Posterior vena cava (tissue), 2 donors: ENCODE measurements at regions not wholly inside any gene's neighbourhood (a gene's known extent, or its start where the extent isn't known, plus 50 kb on each side); places are given as distances from the start of the nearest gene placed in this dataset.
"Not testable (repeated sequence)": the region's sequence is repeated elsewhere in the genome, so short reads cannot be mapped to it uniquely, and the experiment has no call there.

ENCODE experiments used
- DNase-seq: peaks from one replicate; pipeline ENCODE4 v3.0.0-alpha.2; 2020; ENCODE audit warnings: low spot score
- intact Hi-C, 2 donors: fragments of 100-400 bp; cut with DNase I; formaldehyde crosslinking; loops; one replicate each; pipeline versions ENCODE4 v1.14.1 to v1.14.2; 2022 to 2023
- donor health status: DM: yes; HTN: yes; CAD: no.
- donor health status: DM: yes; HTN: yes; CAD: no.

DNA sequence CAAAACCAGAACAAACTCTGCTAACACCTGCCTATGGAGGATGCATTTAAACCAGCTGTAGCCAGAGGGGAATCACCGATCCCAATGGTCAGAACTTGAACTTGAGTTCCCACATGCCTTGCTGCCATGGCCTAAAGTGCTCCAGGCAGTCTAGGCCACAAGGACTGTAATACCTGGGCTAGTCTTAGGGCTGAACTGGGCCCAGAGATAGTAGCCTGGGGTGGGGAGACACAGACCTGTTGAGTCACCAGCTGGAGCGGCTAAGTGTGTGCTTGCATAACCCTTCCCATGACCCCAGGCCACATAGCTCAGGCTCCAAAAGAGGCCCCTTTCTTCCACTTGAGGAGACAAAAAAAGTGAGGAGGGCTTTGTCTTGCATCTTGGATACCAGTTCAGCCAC lies 515.0 kb upstream of the DDX18 start:
- no peak for DNase-seq
- intact Hi-C loops = no loop called here

- DNase-seq = no peak
- intact Hi-C loops = no loop called here
Measured at GRCh38 chr2:117308861-117309770, 505.4 kb upstream of the DDX18 start.

DNA sequence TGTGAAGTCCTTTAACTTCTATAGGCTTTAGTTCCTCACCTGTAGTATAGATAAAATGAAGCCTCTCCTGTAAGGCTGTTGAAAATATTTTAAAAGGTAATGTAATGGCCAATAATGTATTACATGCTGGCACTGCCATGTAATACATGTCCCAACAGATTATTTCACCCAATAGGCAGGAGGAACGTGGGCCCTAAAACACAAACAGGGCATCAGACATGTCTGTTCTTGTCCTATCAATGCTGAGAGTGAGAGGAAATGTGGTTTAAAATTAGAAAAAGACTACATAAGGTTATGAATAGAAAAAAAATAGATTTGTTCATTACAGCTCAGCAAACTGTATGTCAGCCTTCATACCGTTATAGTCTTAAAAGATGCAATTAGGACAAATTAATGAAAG lies 492.7 kb upstream of the DDX18 start:
- no peak for DNase-seq
- intact Hi-C loops = no loop called here

GRCh38 chr2:117323331-117323730 lies 491.2 kb upstream of the DDX18 start:
- DNase-seq = no peak
- intact Hi-C loops = no loop called here

- DNase-seq = no peak
- intact Hi-C loops = no loop called here
Measured at GRCh38 chr2:117330641-117331040, 483.9 kb upstream of the DDX18 start.

DNA sequence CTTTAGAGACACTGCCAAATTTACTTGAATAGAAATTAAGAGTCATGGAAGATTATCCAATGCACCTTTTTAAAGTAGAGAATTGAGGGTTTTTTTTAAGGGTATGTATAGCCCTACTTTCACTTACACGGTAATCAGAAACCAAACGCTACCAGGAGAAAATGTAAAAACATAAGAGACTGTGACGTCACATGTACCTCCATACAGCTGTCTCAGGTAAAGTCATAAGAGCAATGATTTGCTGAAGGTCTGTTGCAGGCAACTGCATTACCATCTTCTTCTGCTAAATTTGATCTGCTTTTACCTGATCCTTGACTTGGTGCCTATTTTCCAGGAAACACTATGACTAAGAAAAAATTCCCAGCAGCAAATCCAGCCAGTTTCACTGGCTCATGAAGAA lies 478.5 kb upstream of the DDX18 start:
- no peak for DNase-seq
- intact Hi-C loops = no loop called here

DNA sequence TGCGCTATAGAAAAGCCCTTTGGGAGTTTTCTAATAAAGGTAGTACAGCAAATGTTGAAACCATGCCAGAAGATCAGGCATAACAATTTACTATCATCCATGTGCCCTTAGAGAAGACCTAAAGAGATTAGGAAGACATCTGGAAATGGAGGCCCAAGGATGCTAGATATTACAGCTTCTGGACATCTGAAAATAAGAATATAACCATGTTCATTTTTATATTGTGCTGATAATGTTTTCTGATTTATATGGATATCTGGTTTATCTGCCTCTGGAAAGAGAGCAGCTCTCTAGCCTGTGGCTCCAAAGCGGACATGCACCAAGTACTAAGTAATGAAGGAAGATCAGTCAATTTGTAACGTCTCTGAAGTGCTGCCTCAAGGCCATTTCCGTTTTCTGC lies 478.0 kb upstream of the DDX18 start:
- DNase-seq = no peak
- intact Hi-C loops = no loop called here

GRCh38 chr2:117337981-117338380 lies 476.5 kb upstream of the DDX18 start:
- intact Hi-C loops, DNase-seq: not testable (repeated sequence)

DNA sequence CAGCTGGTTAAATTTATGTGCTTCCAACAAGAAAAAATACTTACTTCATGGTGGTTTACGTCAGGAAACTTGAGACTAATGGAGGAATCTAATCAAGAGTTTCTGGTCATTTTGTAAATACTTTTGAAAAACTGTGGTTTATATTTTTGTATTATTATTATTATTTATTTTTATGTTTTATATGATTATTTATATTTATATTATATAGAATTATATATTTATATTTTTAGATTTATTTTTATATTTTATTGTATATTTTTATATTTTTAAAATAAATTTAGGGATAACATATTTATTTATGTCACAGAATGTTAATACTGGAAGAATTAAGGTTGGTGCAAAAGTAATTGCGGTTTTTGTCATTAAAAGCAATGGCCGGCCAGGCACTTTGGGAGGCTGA lies 474.5 kb upstream of the DDX18 start:
- intact Hi-C loops = no loop called here

GRCh38 chr2:117341690-117342089 lies 472.8 kb upstream of the DDX18 start:
- intact Hi-C loops = no loop called here
- DNase-seq = no peak

More for the DNA sequence above, 474.5 kb upstream of the DDX18 start:
- DNase-seq = no peak

GRCh38 chr2:117342415-117342814 lies 472.1 kb upstream of the DDX18 start:
- intact Hi-C loops = no loop called here
- no peak for DNase-seq

DNA sequence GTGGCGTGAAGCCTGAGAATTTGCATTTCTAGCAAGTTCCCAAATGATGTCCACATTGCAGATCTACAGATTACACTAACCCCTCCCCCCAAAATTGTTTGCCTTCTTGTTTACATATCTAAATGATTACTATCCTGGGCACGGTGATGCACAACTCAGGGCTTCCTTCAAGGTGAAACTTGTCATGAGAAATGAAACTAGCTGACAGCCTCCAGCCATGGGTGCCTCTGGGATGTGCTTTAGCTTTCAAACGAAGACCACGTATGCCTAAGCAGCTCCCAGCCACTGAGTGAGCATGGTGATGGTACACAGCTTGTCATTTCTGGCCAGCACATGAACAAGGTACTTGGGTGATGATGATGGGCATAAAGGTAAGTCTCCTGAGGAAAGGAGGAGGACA lies 464.8 kb upstream of the DDX18 start:
- no peak for DNase-seq
- intact Hi-C loops = no loop called here

- DNase-seq = no peak
- intact Hi-C loops = no loop called here
Measured at GRCh38 chr2:117351396-117351795, 463.1 kb upstream of the DDX18 start.

DNA sequence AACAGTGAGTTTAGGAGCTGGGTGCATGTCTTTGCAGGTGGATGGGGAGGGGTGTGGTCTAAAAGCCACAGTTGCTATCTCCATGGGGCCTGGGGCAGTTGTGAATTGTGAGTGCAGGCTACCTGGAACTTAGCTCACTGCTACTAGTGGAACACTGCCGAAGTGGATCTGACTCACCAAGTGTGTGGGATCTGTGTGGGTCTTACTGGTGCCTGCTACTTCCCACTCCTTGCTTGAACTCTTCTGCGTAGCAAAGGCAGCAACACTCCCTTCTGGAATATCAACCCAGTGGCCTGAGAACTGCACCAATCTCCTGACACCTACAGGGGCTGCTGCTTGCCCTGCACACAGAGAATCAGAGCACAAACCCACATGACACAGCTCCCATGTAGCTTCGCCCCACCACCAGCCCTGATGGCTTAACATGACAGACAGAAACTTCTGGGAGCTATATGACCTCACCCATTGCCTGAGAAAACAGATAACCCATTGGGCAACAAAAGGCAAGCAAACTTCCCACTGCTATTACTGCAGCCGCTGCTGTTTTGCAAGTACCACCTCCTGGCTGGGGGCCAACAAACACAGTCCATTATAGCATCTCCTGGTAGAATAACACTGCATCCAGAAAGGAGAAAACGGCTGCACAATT lies 455.1 kb upstream of the DDX18 start:
- DNase-seq = no peak

DNA sequence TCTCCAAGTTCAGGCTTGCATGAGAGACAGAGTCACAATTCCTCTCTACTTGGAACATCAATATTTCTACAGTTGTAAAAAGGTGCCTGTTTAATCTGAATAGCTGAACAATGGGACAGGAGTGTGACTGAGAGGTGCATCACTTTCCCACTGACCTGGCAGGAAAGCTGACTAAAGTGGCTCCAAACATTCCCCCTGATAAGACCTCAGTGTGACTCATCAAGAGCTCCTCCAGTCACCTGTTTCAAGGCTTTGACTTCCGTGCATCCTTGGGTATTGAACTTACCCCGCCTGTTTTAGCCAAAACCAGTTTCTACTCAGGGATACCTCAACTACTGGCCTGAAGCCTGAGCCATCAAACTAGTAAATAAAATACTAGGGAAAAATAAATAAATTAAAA lies 453.9 kb upstream of the DDX18 start:
- intact Hi-C loops = no loop called here
- DNase-seq = no peak

More for the DNA sequence above, 455.1 kb upstream of the DDX18 start:
- intact Hi-C loops = no loop called here

DNA sequence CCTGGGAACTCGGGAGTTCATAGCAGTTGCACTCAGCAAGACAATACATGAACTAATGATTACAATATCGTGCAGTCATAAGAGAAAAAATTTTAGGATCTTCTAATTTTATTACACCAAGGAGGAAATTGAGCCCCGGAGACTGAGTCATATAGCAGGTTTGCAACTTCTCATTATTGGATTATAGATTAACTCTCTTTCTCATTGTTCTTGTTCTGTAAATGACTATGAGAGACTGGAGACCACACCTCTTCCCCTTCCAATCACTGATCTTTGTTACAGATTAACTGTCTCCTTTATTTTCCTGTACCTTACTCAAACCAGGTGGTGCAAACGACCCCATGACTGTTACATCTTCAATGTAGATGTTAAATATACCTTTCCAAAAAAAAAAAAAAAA lies 435.8 kb upstream of the DDX18 start:
- intact Hi-C loops = no loop called here
- DNase-seq = no peak

DNA sequence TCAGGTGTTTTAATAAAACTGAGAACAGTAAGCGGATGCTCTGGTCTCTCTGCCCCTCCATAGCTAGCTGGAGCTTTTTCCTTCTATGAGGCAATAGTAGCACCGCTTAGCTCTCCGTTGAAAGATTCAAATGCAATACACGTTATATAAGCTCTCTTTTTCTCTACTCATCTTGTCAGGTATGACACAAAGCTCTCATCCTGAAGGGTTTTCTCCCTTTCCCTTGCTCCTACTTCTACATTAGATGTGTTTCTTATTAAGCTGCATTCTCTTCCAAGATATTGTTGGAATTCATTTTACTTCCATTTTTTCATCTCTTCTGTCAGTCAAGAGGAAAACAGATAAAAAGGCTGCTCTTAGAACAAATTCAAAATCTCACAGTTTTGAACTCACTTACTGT lies 434.6 kb upstream of the DDX18 start:
- no peak for DNase-seq
- intact Hi-C loops = no loop called here

DNA sequence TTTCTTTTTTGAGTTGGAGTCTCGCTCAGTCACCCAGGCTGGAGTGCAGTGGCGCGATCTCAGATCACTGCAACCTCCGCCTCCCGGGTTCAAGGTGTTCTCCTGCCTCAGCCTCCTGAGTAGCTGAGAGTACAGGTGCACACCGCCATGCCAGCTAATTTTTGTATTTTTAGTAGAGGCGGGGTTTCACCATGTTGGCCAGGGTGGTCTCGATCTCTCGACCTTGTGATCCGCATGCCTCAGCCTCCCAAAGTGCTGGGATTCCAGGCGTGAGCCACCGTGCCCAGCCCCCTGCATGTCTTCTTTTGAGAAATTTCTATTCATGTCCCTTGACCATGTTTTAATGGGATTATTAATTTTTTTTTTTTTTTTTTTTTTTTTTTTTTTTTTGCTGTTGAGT lies 430.5 kb upstream of the DDX18 start:
- intact Hi-C loops = not testable (repeated sequence)
- peak; percentile 52 for DNase-seq

- no peak for DNase-seq
- intact Hi-C loops = no loop called here
Measured at GRCh38 chr2:117396161-117396560, 418.3 kb upstream of the DDX18 start.

DNA sequence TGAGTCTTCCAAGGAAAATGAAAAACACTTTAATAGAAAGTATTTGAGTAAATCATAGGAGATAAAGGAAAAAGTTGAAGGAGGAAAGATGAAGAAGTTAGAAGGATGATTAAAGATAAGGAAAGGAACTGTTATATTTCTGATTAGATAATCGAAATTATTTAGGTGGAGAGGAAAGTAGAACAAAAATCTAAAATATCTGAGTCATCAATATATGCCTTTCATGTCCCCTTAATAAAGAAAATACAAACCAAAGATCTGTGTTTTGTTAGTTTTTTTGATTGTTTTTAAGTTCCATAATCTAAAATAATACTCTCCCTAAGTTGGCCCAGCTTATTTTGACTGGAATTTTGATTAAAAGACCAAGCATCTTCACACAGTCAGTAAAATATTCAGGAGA lies 412.9 kb upstream of the DDX18 start:
- intact Hi-C loops = no loop called here
- no peak for DNase-seq

GRCh38 chr2:117406443-117406842 lies 408.0 kb upstream of the DDX18 start:
- intact Hi-C loops = no loop called here

More at GRCh38 chr2:117406443-117406842, 408.0 kb upstream of the DDX18 start:
- DNase-seq = no peak
